CD14-positive monocyte (primary cell): ENCODE measurements at regions not wholly inside any gene's neighbourhood (a gene's known extent, or its start where the extent isn't known, plus 50 kb on each side); places are given as distances from the start of the nearest gene placed in this dataset.

Experiments used
- DNase-seq, 3 donors: peaks; one replicate each; pipeline ENCODE4 v3.0.0-alpha.2; 2011 to 2022
- H2AFZ ChIP-seq: 2 replicates; pipeline ENCODE4 v1.6.0; 2012; ENCODE audit warnings: mild to moderate bottlenecking, low read depth, low read length, inconsistent platforms; ENCODE audit not compliant: insufficient read depth, poor library complexity, severe bottlenecking
- H3K27ac ChIP-seq, 2 donors: 1 replicate in 1 of 2; 2 replicates in 1 of 2; pipeline ENCODE4 v1.5.1; 2012 to 2013; ENCODE audit warnings: low read length in 2 of 2, control low read depth in 1 of 2, inconsistent platforms in 1 of 2, low read depth in 1 of 2, mild to moderate bottlenecking in 1 of 2
- H3K27me3 ChIP-seq, 2 donors: one replicate each; pipeline versions ENCODE4 v1.6.0 to v1.6.1; 2011 to 2013; ENCODE audit warnings: low read length in 2 of 2; ENCODE audit not compliant: control insufficient read depth in 2 of 2, insufficient read depth in 2 of 2
- H3K36me3 ChIP-seq, 2 donors: replicated peaks in 1 of 2; 1 replicate in 1 of 2; 2 replicates in 1 of 2; pipeline versions ENCODE4 v1.5.1 to v1.6.1; 2012 to 2013; ENCODE audit warnings: low read length in 2 of 2, control low read depth in 1 of 2, inconsistent platforms in 1 of 2, mild to moderate bottlenecking in 1 of 2; ENCODE audit not compliant: insufficient read depth in 2 of 2, control insufficient read depth in 1 of 2
- H3K4me1 ChIP-seq, 2 donors: 1 replicate in 1 of 2; 2 replicates in 1 of 2; pipeline versions ENCODE4 v1.5.1 to v1.6.1; 2012 to 2013; ENCODE audit warnings: low read length in 2 of 2, control low read depth in 1 of 2, inconsistent platforms in 1 of 2, mild to moderate bottlenecking in 1 of 2, moderate library complexity in 1 of 2; ENCODE audit not compliant: insufficient read depth in 2 of 2, control insufficient read depth in 1 of 2
- H3K4me2 ChIP-seq: replicated peaks from 2 replicates; pipeline ENCODE3; 2012; ENCODE audit warnings: low read length, moderate library complexity, mild to moderate bottlenecking; ENCODE audit not compliant: poor library complexity, severe bottlenecking; ENCODE audit errors: extremely low read depth
- H3K4me3 ChIP-seq, 3 experiments: fragments of 200-600 bp in 1 of 3; sonication (generic) in 1 of 3; replicated peaks in 1 of 3; 1 replicate in 2 of 3; 2 replicates in 1 of 3; pipeline ENCODE4 v1.5.1; 2011 to 2013; ENCODE audit warnings: low read length in 3 of 3, mild to moderate bottlenecking in 3 of 3, control low read depth in 2 of 3, low read depth in 2 of 3, inconsistent platforms in 1 of 3, moderate library complexity in 1 of 3
- H3K79me2 ChIP-seq: 2 replicates; pipeline ENCODE4 v1.6.0; 2012; ENCODE audit warnings: mild to moderate bottlenecking, control low read depth, inconsistent platforms, low read length, moderate library complexity; ENCODE audit not compliant: insufficient read depth
- H3K9ac ChIP-seq: 2 replicates; pipeline ENCODE4 v1.6.0; 2017; ENCODE audit warnings: low read length, mild to moderate bottlenecking; ENCODE audit not compliant: insufficient read depth, poor library complexity, severe bottlenecking
- H3K9me3 ChIP-seq, 2 donors: replicated peaks in 1 of 2; 1 replicate in 1 of 2; 2 replicates in 1 of 2; pipeline versions ENCODE4 v1.5.1 to v1.6.1; 2012 to 2013; ENCODE audit warnings: low read length in 2 of 2, control low read depth in 1 of 2; ENCODE audit not compliant: control insufficient read depth in 1 of 2, insufficient read depth in 1 of 2
- H4K20me1 ChIP-seq: 2 replicates; pipeline ENCODE4 v1.6.0; 2012; ENCODE audit warnings: mild to moderate bottlenecking, low read length, control low read depth, moderate library complexity; ENCODE audit not compliant: insufficient read depth
- H3K27ac Mint-ChIP-seq, 7 donors: one replicate each; pipeline ENCODE4 v1.8.0; 2020; ENCODE audit warnings: mild to moderate bottlenecking in 7 of 7, mixed read lengths in 7 of 7, moderate library complexity in 6 of 7, inconsistent platforms in 2 of 7
- H3K27me3 Mint-ChIP-seq, 3 donors: one replicate each; pipeline ENCODE4 v1.8.0; 2021 to 2022; ENCODE audit warnings: low read depth in 3 of 3, mild to moderate bottlenecking in 3 of 3, mixed read lengths in 3 of 3, moderate library complexity in 3 of 3, inconsistent platforms in 1 of 3
- H3K36me3 Mint-ChIP-seq, 2 donors: one replicate each; pipeline ENCODE4 v1.8.0; 2020; ENCODE audit warnings: mixed read lengths in 2 of 2, inconsistent platforms in 1 of 2, mild to moderate bottlenecking in 1 of 2
- H3K4me1 Mint-ChIP-seq: one replicate; pipeline ENCODE4 v1.8.0; 2020; ENCODE audit warnings: mild to moderate bottlenecking, mixed read lengths
- H3K4me3 Mint-ChIP-seq, 2 donors: one replicate each; pipeline ENCODE4 v1.8.0; 2020; ENCODE audit warnings: mild to moderate bottlenecking in 2 of 2, mixed read lengths in 2 of 2, moderate library complexity in 1 of 2
- H3K9me3 Mint-ChIP-seq, 7 donors: one replicate each; pipeline ENCODE4 v1.8.0; 2020 to 2022; ENCODE audit warnings: mixed read lengths in 7 of 7, mild to moderate bottlenecking in 6 of 7, moderate library complexity in 6 of 7, inconsistent platforms in 2 of 7
- CTCF ChIP-seq: fragments of 200-600 bp; IDR thresholded peaks from one replicate; pipeline ENCODE4 v1.8.0; 2022; ENCODE audit warnings: antibody characterized with exemption, mild to moderate bottlenecking
- WGBS: methylation state at CpG from one replicate; pipeline ENCODE4 v1.1.5; 2013; ENCODE audit warnings: missing lambda C conversion rate; ENCODE audit not compliant: insufficient coverage; 5-methylcytosine and 5-hydroxymethylcytosine counted together
- intact Hi-C, 2 donors: fragments of 100-400 bp; cut with micrococcal nuclease; formaldehyde crosslinking; loops; one replicate each; pipeline versions ENCODE4 v1.15.0 to v1.15.1; 2023

GRCh38 chrX:11039926-11040325 lies 71.2 kb upstream of the HCCS start:
- H3K36me3 ChIP-seq: no peaks in the 10 kb centered on the region
- no peaks in the 10 kb centered on the region for H3K27me3 ChIP-seq
- no peak overlapping the region for H3K4me2 ChIP-seq
- TF ChIP-seq CTCF: no peak
- peaks cover 0 to 3% (median 1%) of the 10 kb centered on the region in 7 donors for H3K9me3 Mint-ChIP-seq
- H3K79me2 ChIP-seq: no peaks in the 10 kb centered on the region
- no peaks in the 10 kb centered on the region for H3K4me1 Mint-ChIP-seq
- intact Hi-C loops: no loop called here
- H4K20me1 ChIP-seq: no peaks in the 10 kb centered on the region
- no CpG with 5 or more reads among the region's 1 CpG for WGBS
- H3K9ac ChIP-seq: no peak overlapping the region
- H3K36me3 Mint-ChIP-seq: no peaks in the 10 kb centered on the region
- no peak overlapping the region for H3K4me3 ChIP-seq
- no peaks in the 10 kb centered on the region for H3K4me1 ChIP-seq
- DNase-seq: no peak
- no peak overlapping the region for H3K27ac ChIP-seq
- H3K27ac Mint-ChIP-seq: no peak overlapping the region
- H2AFZ ChIP-seq: no peak overlapping the region
- H3K4me3 Mint-ChIP-seq: no peak overlapping the region
- no peaks in the 10 kb centered on the region for H3K9me3 ChIP-seq
- peaks cover 0 to 2% (median 0%) of the 10 kb centered on the region in 3 donors for H3K27me3 Mint-ChIP-seq

- Histone ChIP-seq H2AFZ (no peak overlapping the region), H3K27me3 (no peaks in the 10 kb centered on the region), H3K9ac (no peak overlapping the region), H3K36me3 (no peaks in the 10 kb centered on the region), H3K4me3 (no peak overlapping the region), H3K4me1 (no peaks in the 10 kb centered on the region), H3K27ac (no peak overlapping the region), H3K79me2 (no peaks in the 10 kb centered on the region), H4K20me1 (no peaks in the 10 kb centered on the region), H3K9me3 (no peaks in the 10 kb centered on the region), H3K4me2 (no peak overlapping the region)
- Mint-ChIP-seq H3K9me3 (peaks cover 0 to 3% (median 1%) of the 10 kb centered on the region in 7 donors), H3K4me1 (no peaks in the 10 kb centered on the region), H3K27me3 (peaks cover 0 to 2% (median 0%) of the 10 kb centered on the region in 3 donors), H3K4me3 (no peak overlapping the region), H3K27ac (no peak overlapping the region), H3K36me3 (no peaks in the 10 kb centered on the region)
- no CpG with 5 or more reads among the region's 1 CpG for WGBS
- no peak for DNase-seq
- TF ChIP-seq CTCF: no peak
- intact Hi-C loops: no loop called here
These were observed 70.7 kb upstream of the HCCS start for GRCh38 chrX:11040405-11040804.
